Stimulated activated CD4-positive, alpha-beta T cell treated with anti-CD3 and anti-CD28 coated beads, Interleukin-2, amount 100 ng/mL, for 4 hours (primary cell): ENCODE measurements at regions not wholly inside any gene's neighbourhood (a gene's known extent, or its start where the extent isn't known, plus 50 kb on each side); places are given as distances from the start of the nearest gene placed in this dataset.
"Not testable (repeated sequence)": the region's sequence is repeated elsewhere in the genome, so short reads cannot be mapped to it uniquely, and the experiment has no call there.

Source experiments
- DNase-seq: peaks from one replicate; pipeline ENCODE4 v3.0.0-alpha.2; 2020; ENCODE audit warnings: low read depth

DNA sequence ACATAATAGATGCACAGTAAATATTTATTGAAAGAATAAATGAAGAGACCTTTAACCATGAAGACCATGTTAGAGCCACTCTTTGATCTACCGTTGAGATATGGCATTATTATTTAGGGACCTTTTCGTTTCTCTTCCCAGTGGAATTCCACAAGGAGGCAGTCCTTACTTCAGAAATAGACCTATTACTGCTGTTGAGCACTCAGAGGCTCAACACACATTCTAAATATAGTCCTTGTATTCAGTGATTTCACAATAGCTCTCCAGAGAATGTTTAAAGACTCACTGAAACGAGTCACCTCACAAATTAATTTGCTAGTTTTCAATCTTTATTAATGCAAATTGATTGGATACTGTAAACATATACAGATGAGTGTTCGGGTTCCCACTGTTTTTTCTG, 603.8 kb downstream of the CDH8 start:
- no peak for DNase-seq

DNA sequence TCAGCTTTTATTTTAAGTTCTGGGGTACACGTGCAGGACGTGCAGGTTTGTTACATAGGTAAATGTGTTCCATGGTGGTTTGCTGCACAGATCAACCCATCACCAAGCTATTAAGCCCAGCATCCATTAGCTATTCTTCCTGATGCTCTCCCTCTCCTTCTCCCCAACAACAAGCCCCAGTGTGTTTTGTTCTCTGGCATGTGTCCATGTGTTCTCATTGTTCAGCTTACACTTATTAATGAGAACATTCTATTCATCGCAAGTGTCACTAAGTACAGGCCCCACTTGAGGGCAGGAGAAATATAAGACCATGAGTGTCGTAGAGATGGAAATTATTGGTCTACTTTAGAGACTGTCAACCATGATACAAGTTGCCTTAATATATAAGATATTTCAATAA, 615.1 kb downstream of the CDH8 start:
- no peak for DNase-seq

DNA sequence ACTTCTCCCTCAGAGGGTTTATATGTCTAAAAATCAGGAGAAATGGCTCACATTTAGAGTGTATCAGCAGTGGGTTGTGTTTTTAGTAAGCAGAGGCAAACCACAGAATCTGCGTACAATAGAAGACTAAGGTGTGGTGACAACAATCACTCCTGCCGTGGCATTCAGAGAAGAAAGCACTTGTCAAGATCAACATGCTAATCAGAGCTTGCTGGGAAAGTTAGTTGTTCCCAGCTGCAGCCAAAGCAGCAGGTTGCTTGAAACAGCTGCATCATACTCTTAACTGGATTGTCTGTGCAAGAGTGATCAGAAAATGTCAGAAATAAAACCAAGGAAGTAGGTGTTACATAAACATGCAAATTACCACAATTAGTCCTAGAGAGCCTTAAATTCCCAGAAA, 616.4 kb downstream of the CDH8 start:
- DNase-seq, result no peak

DNA sequence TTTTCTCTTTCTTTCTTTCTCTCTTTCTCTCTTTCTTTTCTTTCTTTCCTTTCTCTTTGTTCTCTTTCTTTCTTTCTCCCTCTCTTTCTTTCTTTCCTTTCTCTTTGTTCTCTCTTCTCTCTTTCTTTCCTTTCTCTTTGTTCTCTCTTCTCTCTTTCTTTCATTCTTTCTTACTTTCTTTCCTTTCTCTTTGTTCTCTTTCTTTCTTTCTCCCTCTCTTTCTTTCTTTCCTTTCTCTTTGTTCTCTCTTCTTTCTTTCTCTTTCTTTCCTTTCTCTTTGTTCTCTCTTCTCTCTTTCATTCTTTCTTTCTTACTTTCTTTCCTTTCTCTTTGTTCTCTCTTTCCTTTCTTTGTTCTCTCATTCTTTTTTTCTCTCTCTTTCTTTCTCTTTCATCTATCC, 617.4 kb downstream of the CDH8 start:
- DNase-seq, result not testable (repeated sequence)

DNA sequence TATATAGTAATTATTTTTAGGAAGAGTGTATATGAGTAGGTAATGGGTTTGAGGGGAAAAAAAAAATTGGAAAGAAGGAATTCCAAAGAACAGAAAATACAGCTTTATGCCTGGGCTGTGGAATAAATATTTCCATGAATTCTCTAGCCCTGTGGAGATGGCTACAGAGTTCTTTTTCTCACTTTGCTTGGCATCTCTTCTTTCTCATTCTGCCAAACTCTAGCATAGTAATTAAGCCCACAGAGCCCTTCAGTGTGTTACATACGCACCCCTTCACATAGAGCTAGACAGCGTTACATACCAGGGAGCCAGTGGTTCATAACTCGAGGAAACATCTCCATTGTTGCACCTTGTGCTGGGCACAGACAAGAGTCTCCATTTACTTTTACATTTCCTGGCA, 621.1 kb downstream of the CDH8 start:
- no peak for DNase-seq

DNA sequence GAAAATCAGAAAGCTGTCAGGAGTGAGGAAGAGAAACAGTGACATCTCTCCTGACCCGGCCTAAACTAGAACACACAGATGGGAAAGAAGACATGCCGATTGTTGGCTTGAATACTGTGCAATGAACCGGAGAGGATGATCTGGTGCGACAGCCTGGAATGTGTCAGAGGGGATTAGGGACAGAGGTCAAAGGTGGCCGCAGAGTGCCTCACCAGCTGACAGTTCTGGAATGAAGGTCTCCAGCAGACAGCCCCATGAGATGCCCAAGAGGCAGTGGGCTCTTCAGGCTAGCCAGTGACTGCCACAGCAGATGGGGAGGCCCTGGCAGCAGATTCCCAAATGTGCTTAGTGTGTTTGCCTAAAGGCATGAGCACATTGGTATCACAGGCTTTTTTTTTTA, 623.2 kb downstream of the CDH8 start:
- DNase-seq, result no peak

DNA sequence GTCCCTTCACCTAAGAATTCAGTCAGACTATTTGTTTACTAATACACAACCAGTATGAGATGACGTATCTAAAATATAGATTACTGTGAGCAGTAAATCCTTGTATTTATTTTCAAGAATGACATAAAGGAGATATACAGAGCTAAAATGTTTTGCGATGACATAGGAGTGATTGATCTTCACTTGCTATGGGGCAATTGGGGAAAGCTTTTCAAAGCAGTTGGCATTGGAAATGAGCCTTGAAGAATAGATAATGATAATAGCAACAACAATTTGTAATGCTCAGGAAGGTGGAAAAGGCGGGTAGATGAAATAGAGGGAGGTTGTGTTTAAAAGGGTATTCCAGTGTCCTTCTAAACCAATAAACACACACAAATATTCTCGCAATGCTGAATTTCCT, 623.7 kb downstream of the CDH8 start:
- no peak for DNase-seq

DNA sequence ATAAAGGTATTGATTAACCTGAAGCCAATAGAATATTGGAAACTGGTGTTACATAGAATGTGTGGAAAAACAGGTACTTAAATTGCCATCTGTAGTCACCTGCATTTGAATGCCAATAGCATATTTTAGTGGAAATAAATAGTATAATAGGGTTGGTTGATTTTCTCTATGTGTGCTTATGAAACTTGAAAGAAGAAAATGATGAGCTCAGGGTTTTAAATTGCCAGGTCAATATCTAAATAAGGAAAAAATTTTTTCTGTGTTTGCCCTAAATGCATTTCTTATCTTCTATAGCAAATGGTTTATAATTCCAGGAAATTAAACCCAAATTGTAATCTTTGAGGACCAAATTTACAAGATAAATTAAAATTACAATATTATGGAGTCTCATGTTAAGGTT, 626.6 kb downstream of the CDH8 start:
- DNase-seq, result no peak

DNA sequence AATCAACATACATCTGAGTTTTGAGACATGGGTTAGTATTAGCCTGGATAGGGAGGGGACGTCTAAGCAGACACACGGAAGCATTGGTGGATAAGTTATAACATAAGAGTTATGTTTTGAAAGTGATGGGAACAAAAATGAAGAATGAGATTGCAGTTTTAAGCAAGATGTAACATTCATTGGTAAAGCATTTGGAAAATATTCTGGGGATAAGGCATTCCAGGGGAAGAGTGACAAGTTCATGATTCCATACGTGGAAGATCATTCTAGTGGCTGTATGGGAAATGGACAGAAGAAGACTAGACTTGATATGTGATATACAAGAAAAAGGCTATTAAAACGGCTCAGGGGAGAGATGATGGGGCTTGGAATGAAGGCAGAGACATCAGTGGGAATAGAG, 632.9 kb downstream of the CDH8 start:
- no peak for DNase-seq

DNA sequence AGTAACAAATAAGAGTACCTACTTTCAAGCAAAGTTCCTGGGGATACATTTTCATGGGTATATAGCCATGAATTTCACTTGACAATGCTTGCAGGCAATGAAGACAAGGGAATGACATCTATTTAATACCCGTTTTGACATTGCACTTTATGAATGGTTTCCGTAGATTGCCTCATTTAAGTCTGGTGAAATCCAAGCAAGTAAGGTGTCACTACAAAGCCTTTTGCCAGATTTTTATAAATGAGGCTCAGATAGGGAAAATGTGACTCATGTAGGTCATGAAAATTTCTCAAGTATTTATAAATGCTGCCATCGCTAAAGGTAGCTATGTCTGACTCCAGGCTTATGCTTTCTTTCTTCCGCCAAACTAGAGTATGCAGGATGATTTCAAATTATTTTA, 644.3 kb downstream of the CDH8 start:
- DNase-seq, result no peak

DNA sequence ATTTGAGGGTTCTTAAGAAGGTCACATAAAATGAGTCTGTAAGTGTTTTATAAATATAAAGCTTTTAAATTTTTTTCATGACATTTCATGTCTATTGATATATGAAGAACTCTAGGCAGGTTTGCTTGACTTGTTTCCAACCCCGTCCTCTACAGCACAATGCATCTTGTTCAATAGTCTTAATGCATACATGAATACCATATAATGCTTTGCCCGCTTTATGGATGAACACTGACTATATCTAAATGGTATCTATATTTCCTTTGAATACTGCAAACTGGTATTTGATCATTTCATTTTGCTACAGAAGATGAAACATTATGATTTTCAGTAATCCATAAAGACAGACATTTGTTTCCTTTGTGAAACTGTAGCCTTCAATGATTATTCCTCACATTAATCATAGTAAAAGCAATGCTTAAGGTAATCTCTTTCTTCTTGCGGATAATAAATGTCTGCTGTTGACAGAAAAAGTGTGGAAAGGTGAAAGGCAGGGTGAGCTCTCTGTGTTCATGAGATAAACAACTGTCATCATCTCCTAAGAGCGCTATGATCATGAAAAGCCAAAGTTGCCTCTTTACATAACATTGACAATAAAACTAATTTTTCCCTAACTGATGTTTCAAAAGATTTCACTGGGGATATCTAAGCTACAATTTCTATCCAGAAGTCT, 645.1 kb downstream of the CDH8 start:
- no peak for DNase-seq

DNA sequence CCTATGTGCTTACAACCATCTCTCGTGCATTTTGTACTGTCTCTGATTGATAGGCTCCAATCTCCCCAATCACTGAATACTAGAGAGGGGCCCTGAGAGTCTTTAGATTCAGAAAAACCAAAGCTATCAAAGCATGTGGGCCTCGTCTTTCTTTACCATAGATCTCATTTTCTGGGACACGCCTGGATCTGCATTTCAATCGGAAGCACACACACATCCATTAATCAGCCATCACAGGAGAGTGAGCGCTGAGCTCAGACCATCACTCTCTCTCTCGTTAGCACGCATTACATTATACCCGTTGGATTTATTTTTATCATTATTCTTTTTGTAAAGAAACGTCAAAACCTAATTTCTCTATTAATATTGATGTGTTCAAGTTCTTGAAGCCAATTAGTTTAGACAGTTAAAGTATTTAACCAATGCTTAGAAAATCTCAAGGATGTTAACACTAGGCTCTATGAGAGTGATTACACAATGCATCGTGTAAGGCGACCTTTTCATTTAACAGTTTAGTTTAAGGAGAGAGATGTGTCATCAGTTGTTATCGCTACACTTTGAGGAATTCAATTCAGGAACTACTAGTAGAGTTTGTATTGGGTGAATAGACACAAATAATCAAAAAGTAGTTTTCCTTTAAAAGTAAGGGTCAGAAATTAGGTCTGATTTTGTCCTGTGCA, 650.7 kb downstream of the CDH8 start:
- DNase-seq, result no peak

DNA sequence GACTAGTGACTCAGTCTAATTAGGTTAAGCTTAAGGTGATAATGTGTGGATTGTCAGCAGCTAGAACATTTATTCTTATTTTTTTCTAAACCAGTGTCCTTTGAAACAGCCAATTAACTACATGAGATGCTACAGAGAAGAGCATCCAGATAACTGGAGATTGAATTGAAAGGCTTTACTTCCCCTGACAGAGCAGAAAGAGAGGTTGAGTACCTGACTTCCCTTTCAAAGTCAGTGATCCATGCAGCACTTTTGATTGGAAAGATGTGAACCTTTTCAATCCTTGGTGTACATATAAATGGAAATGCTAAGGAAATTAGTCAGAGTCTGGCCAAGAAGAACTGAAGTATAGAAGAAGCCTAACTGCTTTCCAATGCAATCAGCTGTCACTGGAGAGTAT, 653.8 kb downstream of the CDH8 start:
- DNase-seq, result no peak

DNA sequence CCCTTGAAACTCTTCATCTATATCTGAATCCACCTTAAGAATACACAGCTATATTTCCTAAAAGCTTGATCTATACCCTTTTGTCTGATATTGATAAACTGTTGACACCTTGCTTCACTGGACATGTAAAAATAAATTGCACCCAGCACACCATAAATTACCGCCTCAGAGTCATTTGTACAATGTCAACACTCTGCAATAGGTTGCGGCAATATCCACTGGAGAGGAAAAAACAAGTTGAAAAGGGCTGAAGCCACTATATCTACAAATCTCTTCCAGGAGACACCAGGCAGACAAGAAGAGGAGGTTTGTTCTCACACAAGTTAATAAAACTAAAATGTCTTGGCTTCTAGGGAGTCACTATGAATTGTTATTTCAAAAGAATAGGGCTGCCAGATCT, 656.9 kb downstream of the CDH8 start:
- no peak for DNase-seq

DNA sequence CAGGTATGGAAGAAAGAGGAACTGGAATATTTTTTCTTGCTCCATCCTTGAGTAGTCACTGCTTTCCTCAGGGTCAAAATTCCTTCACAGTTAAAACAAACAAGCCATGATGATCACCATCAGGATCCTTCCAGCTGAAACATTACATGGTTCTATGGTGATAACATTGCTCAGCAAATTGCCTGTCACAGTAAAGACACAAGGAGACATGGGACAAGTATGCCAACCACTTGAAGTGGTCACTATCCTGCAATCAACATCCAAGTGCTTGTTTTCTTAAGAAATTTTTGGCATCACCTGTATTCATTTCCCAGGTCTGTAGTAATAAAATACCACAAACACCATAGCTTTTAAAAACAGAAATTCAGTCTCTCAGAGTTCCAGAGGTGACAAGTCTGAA, 662.2 kb downstream of the CDH8 start:
- DNase-seq, result no peak

DNA sequence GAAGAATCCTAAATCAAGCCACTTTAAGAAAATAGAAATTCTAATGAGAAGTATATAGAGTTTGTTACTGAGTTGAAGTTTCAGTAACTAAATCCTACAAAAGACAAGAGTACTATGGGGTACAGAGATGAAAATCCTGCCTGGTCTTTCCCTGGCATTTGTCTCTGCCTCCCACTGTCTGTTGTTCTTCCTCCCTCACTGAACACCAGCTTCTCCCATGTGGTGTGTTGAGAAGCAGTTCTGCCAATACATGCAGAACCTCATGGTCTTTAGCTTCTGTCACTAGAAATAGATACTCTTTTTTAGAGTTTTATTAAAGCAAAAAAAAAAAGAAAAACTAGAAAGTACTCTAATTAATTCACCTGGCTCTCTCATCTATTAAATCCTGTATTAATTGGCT, 664.4 kb downstream of the CDH8 start:
- no peak for DNase-seq

DNA sequence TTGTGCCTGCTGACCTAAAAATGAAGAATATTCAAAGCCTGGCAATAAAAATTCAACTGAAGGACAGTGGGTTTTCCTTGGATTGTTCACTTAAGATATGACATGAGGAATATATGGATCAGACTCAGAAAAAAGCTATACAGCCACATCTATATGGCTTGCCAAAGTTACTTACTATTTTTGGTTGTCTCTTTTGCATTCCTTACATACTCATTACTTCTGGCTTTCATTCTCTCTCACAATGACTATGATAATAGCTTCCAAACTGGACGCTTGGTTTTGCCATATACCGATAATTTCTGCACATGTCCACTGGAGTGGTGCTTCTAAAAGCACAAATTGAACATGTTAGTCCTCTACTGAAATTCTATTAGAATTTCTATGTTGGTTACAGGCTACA, 664.9 kb downstream of the CDH8 start:
- no peak for DNase-seq

DNA sequence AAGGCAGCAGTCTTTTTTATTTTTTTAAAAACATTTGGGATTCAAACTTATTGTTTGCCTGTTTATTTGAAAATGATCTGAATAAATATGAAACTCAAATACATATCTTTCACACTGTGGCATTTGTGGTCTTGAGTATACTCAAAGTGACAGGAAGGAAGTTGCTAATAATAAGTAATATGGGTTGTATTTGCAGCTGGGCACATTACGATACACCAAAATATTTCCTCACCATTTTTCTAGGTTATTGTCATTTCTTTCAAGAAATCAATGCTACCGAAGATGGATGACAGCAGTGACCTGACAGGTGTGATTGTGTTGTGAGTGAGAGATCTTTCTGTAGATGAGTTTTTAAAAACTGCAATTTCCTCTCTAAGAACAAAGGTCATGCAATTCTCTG, 665.7 kb downstream of the CDH8 start:
- no peak for DNase-seq

DNA sequence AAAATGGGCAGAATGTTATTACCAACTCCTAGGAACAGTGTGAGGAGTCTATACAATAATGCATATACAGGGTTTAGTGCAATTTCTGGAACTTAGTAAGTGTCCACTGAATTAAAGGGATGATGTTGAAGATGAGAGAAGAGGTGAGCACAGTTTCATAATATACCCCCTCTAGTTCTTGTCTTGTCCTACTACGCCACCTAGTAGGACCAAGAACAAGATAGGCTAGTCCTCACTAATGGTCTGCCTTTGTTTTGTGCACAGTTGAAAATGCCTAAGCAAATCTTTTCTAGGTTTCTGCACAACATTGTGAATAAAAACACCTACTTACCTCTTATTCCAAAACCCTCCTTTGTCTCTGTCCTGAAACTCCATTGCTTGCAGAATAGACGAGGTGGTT, 670.2 kb downstream of the CDH8 start:
- DNase-seq, result no peak

DNA sequence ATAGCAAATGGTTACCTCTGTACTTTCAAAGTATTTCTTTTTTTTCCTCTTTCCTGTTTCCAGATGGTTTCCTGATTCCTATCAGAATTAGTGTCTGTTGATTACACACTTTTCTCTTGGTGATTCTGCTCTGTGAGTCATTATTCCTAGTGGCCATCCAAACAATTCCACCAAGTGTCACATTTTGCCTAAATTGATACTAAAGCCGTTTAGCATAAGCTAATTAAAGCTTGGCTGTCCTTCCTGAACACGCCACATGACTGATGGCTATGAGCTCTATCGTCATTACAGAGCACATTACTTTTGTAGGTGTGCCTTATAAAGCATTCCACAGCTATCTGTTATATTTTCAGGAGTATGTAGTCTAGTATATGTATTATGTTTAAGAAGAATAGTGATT, 671.2 kb downstream of the CDH8 start:
- DNase-seq, result no peak

DNA sequence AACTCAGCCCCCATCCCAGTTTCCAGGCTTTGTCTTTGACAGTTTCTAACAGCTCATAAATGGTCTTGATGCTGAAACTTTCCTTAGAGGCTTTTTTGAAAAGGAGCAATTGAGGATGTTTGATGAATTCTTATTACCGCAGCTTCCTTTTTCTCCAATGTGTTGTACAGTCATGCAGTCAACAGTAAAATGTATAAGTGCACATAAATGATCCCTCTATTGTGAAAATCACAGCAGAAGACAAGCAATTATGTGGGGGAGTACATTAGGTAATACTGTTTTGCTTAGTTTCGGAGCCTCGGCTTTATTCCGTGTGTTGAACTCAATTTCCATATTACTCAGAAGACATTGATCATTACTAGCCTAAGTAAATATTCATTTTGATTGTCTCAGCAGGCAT, 673.7 kb downstream of the CDH8 start:
- DNase-seq, result no peak

DNA sequence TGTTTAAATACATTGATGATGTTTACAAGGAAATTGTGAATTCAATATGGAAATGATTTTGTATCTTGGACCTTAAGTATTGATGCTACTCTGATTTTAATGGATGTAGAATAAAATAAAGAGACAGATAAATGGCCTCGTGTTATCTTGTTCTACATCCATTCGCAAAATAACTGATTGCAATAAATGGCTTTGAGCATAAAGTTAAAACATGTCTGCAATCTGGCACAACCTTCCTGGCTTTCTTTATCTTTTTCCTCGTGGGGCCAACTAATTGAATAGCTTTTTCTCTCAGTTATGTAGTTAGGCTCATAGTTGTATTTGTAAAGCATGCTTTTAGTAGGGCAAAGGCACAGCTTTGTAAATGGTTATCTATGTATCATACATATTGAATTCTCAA, 691.4 kb downstream of the CDH8 start:
- no peak for DNase-seq

DNA sequence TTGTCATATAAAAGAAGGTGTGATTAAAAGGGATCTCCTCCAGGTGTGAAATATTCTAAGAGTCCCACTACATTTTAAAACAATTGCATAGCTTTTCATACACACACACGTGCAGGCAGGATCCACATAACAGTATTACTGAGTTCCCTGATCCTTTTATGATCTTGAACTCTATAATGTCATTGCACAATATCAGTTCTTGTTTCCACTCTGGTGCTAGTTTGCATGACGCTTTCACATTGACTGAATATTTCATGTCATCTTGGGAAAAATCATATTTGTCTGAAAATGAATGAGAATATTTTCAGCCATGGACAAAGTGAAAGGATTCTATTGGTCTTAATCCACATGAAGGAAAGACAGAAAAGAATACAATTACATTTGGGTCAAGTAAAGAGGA, 703.8 kb downstream of the CDH8 start:
- DNase-seq, result no peak

DNA sequence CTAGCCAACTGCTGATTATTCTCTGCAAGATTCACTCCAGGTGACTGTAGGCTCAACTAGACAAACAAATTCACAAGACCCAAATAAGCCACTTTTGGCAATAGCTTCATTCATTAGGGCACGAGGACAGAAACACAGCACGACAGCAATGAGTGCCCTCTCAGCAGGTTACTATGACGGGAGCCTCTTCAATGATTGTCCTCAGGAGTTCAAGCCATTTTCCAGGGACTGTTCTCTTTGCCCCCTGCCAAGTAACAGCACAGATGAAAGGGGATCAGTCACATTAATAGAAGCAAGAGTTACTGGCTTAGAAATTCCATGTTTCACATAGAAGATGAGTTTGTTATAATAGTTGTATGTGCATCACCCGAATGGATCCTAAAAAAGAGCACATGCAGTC, 712.2 kb downstream of the CDH8 start:
- no peak for DNase-seq
